B cell (primary cell): ENCODE measurements at regions not wholly inside any gene's neighbourhood (a gene's known extent, or its start where the extent isn't known, plus 50 kb on each side); places are given as distances from the start of the nearest gene placed in this dataset.

Source experiments
- ATAC-seq: fragments of 200-7000 bp; cut with Tn5 transposase; one replicate; pipeline ENCODE4 v1.10.0; 2021; ENCODE audit warnings: low read depth, mild to moderate bottlenecking, moderate number of reproducible peaks, moderate library complexity
- CTCF ChIA-PET: fragments of 350-600 bp; sonication (Branson Sonifier 250); formaldehyde crosslinking; loops from one replicate; lab custom pipeline; 2021; ENCODE audit warnings: antibody characterized with exemption, inconsistent platforms; lab: Charles Lee
- POLR2A ChIA-PET: fragments of 350-600 bp; sonication (Branson Sonifier 250); formaldehyde crosslinking; loops from one replicate; lab custom pipeline; 2021; ENCODE audit warnings: antibody characterized with exemption; lab: Charles Lee
- DNase-seq: peaks from one replicate; pipeline ENCODE4 v3.0.0; 2013
- H2AFZ ChIP-seq: 2 replicates; pipeline ENCODE4 v1.6.1; 2012; ENCODE audit warnings: mild to moderate bottlenecking, low read depth, low read length; ENCODE audit not compliant: insufficient read depth, poor library complexity, severe bottlenecking
- H3K27ac ChIP-seq, 2 donors: 1 replicate in 1 of 2; 2 replicates in 1 of 2; pipeline ENCODE4 v1.5.1; 2012 to 2013; ENCODE audit warnings: low read length in 2 of 2, mild to moderate bottlenecking in 2 of 2, moderate library complexity in 1 of 2
- H3K27me3 ChIP-seq, 4 experiments: fragments of 200-600 bp in 1 of 4; sonication (generic) in 1 of 4; replicated peaks in 1 of 4; 1 replicate in 2 of 4; 2 replicates in 2 of 4; pipeline versions ENCODE4 v1.6.1 to v1.7.0; 2013 to 2016; ENCODE audit warnings: low read length in 3 of 4, mild to moderate bottlenecking in 2 of 4, mixed read lengths in 1 of 4, moderate library complexity in 1 of 4; ENCODE audit not compliant: insufficient read depth in 4 of 4, control insufficient read depth in 3 of 4; ENCODE audit errors: control extremely low read depth in 1 of 4
- H3K36me3 ChIP-seq, 2 experiments: replicated peaks in 1 of 2; 1 replicate in 1 of 2; 2 replicates in 1 of 2; pipeline versions ENCODE4 v1.6.1 to v1.7.1; 2013; ENCODE audit warnings: low read length in 1 of 2; ENCODE audit not compliant: insufficient read depth in 2 of 2, control insufficient read depth in 1 of 2; ENCODE audit errors: control extremely low read depth in 1 of 2, extremely low read depth in 1 of 2
- H3K4me1 ChIP-seq, 2 donors: fragments of 200-600 bp in 1 of 2; sonication (generic) in 1 of 2; 1 replicate in 1 of 2; 2 replicates in 1 of 2; pipeline versions ENCODE4 v1.5.1 to v1.6.1; 2013 to 2017; ENCODE audit warnings: low read length in 2 of 2; ENCODE audit not compliant: control insufficient read depth in 2 of 2, insufficient read depth in 2 of 2
- H3K4me2 ChIP-seq: replicated peaks from 2 replicates; pipeline ENCODE3; 2012; ENCODE audit warnings: mild to moderate bottlenecking, low read depth, low read length; ENCODE audit not compliant: poor library complexity, severe bottlenecking
- H3K4me3 ChIP-seq, 5 experiments: fragments of 200-600 bp in 1 of 5; sonication (generic) in 1 of 5; 1 replicate in 3 of 5; 2 replicates in 2 of 5; pipeline versions ENCODE4 v1.5.1 to v1.7.0; 2011 to 2016; ENCODE audit warnings: low read length in 4 of 5, mild to moderate bottlenecking in 4 of 5, low read depth in 2 of 5, control low read depth in 1 of 5, moderate library complexity in 1 of 5; ENCODE audit not compliant: insufficient read depth in 1 of 5; ENCODE audit errors: control extremely low read depth in 1 of 5, extremely low read depth in 1 of 5
- H3K79me2 ChIP-seq: fragments of 200-600 bp; sonication (generic); one replicate; pipeline ENCODE4 v1.6.0; 2016; ENCODE audit warnings: low read length; ENCODE audit not compliant: control insufficient read depth, insufficient read depth
- H3K9ac ChIP-seq: fragments of 200-600 bp; sonication (generic); 2 replicates; pipeline ENCODE4 v1.6.1; 2017; ENCODE audit warnings: mild to moderate bottlenecking, low read length, moderate library complexity
- H3K9me3 ChIP-seq, 3 donors: one replicate each; pipeline versions ENCODE4 v1.6.1 to v1.7.1; 2013; ENCODE audit warnings: low read length in 2 of 3; ENCODE audit not compliant: control insufficient read depth in 2 of 3, insufficient read depth in 1 of 3; ENCODE audit errors: control extremely low read depth in 1 of 3
- H4K20me1 ChIP-seq: 2 replicates; pipeline ENCODE4 v1.6.0; 2012; ENCODE audit warnings: mild to moderate bottlenecking, low read length; ENCODE audit not compliant: insufficient read depth, control insufficient read depth, poor library complexity, severe bottlenecking
- H3K27ac Mint-ChIP-seq: one replicate; pipeline ENCODE4 v1.8.0; 2021; ENCODE audit warnings: mixed read lengths
- H3K27me3 Mint-ChIP-seq: one replicate; pipeline ENCODE4 v1.8.0; 2021; ENCODE audit warnings: mixed read lengths
- H3K4me1 Mint-ChIP-seq: one replicate; pipeline ENCODE4 v1.8.0; 2021; ENCODE audit warnings: mixed read lengths
- H3K4me3 Mint-ChIP-seq: one replicate; pipeline ENCODE4 v1.8.0; 2021; ENCODE audit warnings: mixed read lengths
- H3K9me3 Mint-ChIP-seq: one replicate; pipeline ENCODE4 v1.8.0; 2022; ENCODE audit warnings: mixed read lengths; ENCODE audit not compliant: insufficient read depth
- EZH2 ChIP-seq: IDR thresholded peaks from 2 replicates; pipeline ENCODE4 v1.6.1; 2012; ENCODE audit warnings: borderline replicate concordance, low read depth, mild to moderate bottlenecking, moderate library complexity, low read length; ENCODE audit not compliant: insufficient read depth, poor library complexity, severe bottlenecking
- WGBS: methylation state at CpG from one replicate; pipeline ENCODE4 v1.1.5; 2013; ENCODE audit warnings: missing lambda C conversion rate; ENCODE audit not compliant: insufficient coverage; 5-methylcytosine and 5-hydroxymethylcytosine counted together
- intact Hi-C: fragments of 100-400 bp; cut with micrococcal nuclease; formaldehyde crosslinking; loops from one replicate; pipeline ENCODE4 v1.10.0; 2022
- TF ChIP-seq, protein P1 (sequence below): fragments of 200-600 bp; IDR thresholded peaks from one replicate; pipeline ENCODE4 v1.8.0; 2022; ENCODE audit warnings: antibody characterized with exemption, mild to moderate bottlenecking

- DNase-seq: no peak
- no peaks in the 10 kb centered on the region for H3K79me2 ChIP-seq
- H3K4me3 ChIP-seq: no peak overlapping the region
- no peak for ATAC-seq
- WGBS: no CpG with 5 or more reads among the region's 2 CpGs
- H3K36me3 ChIP-seq: no peaks in the 10 kb centered on the region
- H3K9me3 Mint-ChIP-seq: no peaks in the 10 kb centered on the region
- POLR2A ChIA-PET: no interaction called here
- CTCF ChIA-PET: no interaction called here
- no peak overlapping the region for H3K9ac ChIP-seq
- no peak overlapping the region for H2AFZ ChIP-seq
- no peak overlapping the region for H3K4me3 Mint-ChIP-seq
- H3K9me3 ChIP-seq: no peaks in the 10 kb centered on the region
- no peak overlapping the region for H3K4me2 ChIP-seq
- H3K4me1 Mint-ChIP-seq: no peaks in the 10 kb centered on the region
- no peak overlapping the region for H3K27ac ChIP-seq
- H3K27ac Mint-ChIP-seq: no peak overlapping the region
- no peak for TF ChIP-seq EZH2
- no peaks in the 10 kb centered on the region for H4K20me1 ChIP-seq
- no peaks in the 10 kb centered on the region for H3K27me3 ChIP-seq
- no peaks in the 10 kb centered on the region for H3K27me3 Mint-ChIP-seq
- H3K4me1 ChIP-seq: no peaks in the 10 kb centered on the region
- intact Hi-C loops: no loop called here
Observed at GRCh38 chr6:8918196-8918595, 482.9 kb upstream of the SLC35B3 start.

- no peaks in the 10 kb centered on the region for H4K20me1 ChIP-seq
- H3K9ac ChIP-seq: no peak overlapping the region
- no peaks in the 10 kb centered on the region for H3K4me1 ChIP-seq
- Mint-ChIP-seq H3K9me3 (peaks cover 5% of the 10 kb centered on the region), H3K27ac (no peak overlapping the region), H3K4me1 (no peaks in the 10 kb centered on the region), H3K4me3 (no peak overlapping the region), H3K27me3 (peaks cover 2% of the 10 kb centered on the region)
- no peak overlapping the region for H3K4me2 ChIP-seq
- CTCF ChIA-PET: no interaction called here
- 88% methylated on average over 7 of the region's 9 CpGs for WGBS
- peaks cover 0 to 2% (median 0%) of the 10 kb centered on the region in 3 donors for H3K9me3 ChIP-seq
- intact Hi-C loops: no loop called here
- ATAC-seq (no peak), DNase-seq (no peak)
- no peak for TF ChIP-seq EZH2
- TF ChIP-seq, protein P1, sequence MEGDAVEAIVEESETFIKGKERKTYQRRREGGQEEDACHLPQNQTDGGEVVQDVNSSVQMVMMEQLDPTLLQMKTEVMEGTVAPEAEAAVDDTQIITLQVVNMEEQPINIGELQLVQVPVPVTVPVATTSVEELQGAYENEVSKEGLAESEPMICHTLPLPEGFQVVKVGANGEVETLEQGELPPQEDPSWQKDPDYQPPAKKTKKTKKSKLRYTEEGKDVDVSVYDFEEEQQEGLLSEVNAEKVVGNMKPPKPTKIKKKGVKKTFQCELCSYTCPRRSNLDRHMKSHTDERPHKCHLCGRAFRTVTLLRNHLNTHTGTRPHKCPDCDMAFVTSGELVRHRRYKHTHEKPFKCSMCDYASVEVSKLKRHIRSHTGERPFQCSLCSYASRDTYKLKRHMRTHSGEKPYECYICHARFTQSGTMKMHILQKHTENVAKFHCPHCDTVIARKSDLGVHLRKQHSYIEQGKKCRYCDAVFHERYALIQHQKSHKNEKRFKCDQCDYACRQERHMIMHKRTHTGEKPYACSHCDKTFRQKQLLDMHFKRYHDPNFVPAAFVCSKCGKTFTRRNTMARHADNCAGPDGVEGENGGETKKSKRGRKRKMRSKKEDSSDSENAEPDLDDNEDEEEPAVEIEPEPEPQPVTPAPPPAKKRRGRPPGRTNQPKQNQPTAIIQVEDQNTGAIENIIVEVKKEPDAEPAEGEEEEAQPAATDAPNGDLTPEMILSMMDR: no peak
- no peak overlapping the region for H2AFZ ChIP-seq
- POLR2A ChIA-PET: no interaction called here
- no peak overlapping the region for H3K27ac ChIP-seq
- no peak overlapping the region for H3K4me3 ChIP-seq
- no peaks in the 10 kb centered on the region for H3K36me3 ChIP-seq
- H3K79me2 ChIP-seq: no peaks in the 10 kb centered on the region
- H3K27me3 ChIP-seq: no peaks in the 10 kb centered on the region
Observed at GRCh38 chr6:8914700-8915099, 479.4 kb upstream of the SLC35B3 start.
